Neural cell (in vitro differentiated cells): ENCODE measurements at regions not wholly inside any gene's neighbourhood (a gene's known extent, or its start where the extent isn't known, plus 50 kb on each side); places are given as distances from the start of the nearest gene placed in this dataset.
A peak's percentile ranks its signal among the peaks of the same experiment; 100 is the strongest.

Source experiments
- H2AFZ ChIP-seq: fragments of 200-600, 300-800 bp; sonication (generic), shearing (Covaris generic); 2 replicates; pipeline ENCODE4 v1.6.0; 2014; ENCODE audit warnings: low read depth, mild to moderate bottlenecking, antibody characterized with exemption, low read length, moderate library complexity
- H3F3A ChIP-seq: fragments of 200-600 bp; shearing (Covaris generic); 2 replicates; pipeline ENCODE4 v1.6.1; 2016; ENCODE audit warnings: mild to moderate bottlenecking, moderate library complexity, mixed read lengths, antibody characterized with exemption, low read length; ENCODE audit not compliant: insufficient read depth, poor library complexity, severe bottlenecking
- H3K27ac ChIP-seq: fragments of 200-600, 300-800 bp; sonication (generic), shearing (Covaris generic); 2 replicates; pipeline ENCODE4 v1.5.1; 2014; ENCODE audit warnings: mild to moderate bottlenecking, low read length, moderate library complexity
- H3K27me3 ChIP-seq: fragments of 300-800, 200-600 bp; sonication (generic), shearing (Covaris generic); 2 replicates; pipeline ENCODE4 v1.6.0; 2014; ENCODE audit warnings: mild to moderate bottlenecking, low read depth, low read length, moderate library complexity; ENCODE audit not compliant: insufficient read depth
- H3K36me3 ChIP-seq: fragments of 300-800, 200-600 bp; sonication (generic), shearing (Covaris generic); 2 replicates; pipeline ENCODE4 v1.5.1; 2014; ENCODE audit warnings: mild to moderate bottlenecking, antibody characterized with exemption, low read length, moderate library complexity; ENCODE audit not compliant: insufficient read depth
- H3K4me2 ChIP-seq: fragments of 300-800, 200-600 bp; sonication (generic), shearing (Covaris generic); 2 replicates; pipeline ENCODE4 v1.6.0; 2014; ENCODE audit warnings: mild to moderate bottlenecking, low read length
- H3K4me3 ChIP-seq: fragments of 300-800, 200-600 bp; sonication (generic), shearing (Covaris generic); 2 replicates; pipeline ENCODE4 v1.5.1; 2014; ENCODE audit warnings: mild to moderate bottlenecking, low read length, moderate library complexity
- H3K79me2 ChIP-seq: fragments of 200-600 bp; shearing (Covaris generic); replicated peaks from 2 replicates; pipeline ENCODE4 v1.6.0; 2014; ENCODE audit warnings: mild to moderate bottlenecking, low read length, moderate library complexity; ENCODE audit not compliant: insufficient read depth
- H3K9ac ChIP-seq: fragments of 300-800, 200-600 bp; sonication (generic), shearing (Covaris generic); 2 replicates; pipeline ENCODE4 v1.6.1; 2016; ENCODE audit warnings: mild to moderate bottlenecking, low read length, mixed read lengths
- H3K9me2 ChIP-seq: fragments of 200-600 bp; shearing (Covaris generic); 2 replicates; pipeline ENCODE4 v1.6.1; 2016; ENCODE audit warnings: mild to moderate bottlenecking, low read length, mixed read lengths; ENCODE audit not compliant: insufficient read depth
- H3K9me3 ChIP-seq: fragments of 200-600, 300-800 bp; sonication (generic), shearing (Covaris generic); 2 replicates; pipeline ENCODE4 v1.6.1; 2016; ENCODE audit warnings: mild to moderate bottlenecking, mixed run types, low read length, moderate library complexity, mixed read lengths
- H4K20me1 ChIP-seq: fragments of 200-600 bp; shearing (Covaris generic); 2 replicates; pipeline ENCODE4 v1.6.1; 2016; ENCODE audit warnings: mild to moderate bottlenecking, mixed run types; ENCODE audit not compliant: insufficient read depth
- EP300 ChIP-seq: fragments of 450-650 bp; conservative IDR thresholded peaks from 2 replicates; pipeline ENCODE4 v1.6.1; 2014; ENCODE audit warnings: antibody characterized with exemption, mild to moderate bottlenecking, moderate library complexity; ENCODE audit not compliant: poor library complexity, severe bottlenecking
- EZH2 ChIP-seq: fragments of 200-600, 300-800 bp; shearing (Covaris generic), sonication (generic); IDR thresholded peaks from 2 replicates; pipeline ENCODE4 v1.6.1; 2014; ENCODE audit warnings: antibody characterized with exemption, low read length, borderline replicate concordance, mild to moderate bottlenecking; ENCODE audit not compliant: insufficient read depth, poor library complexity, severe bottlenecking
- MXI1 ChIP-seq: fragments of 450-650 bp; conservative IDR thresholded peaks from 2 replicates; pipeline ENCODE4 v1.6.1; 2014; ENCODE audit warnings: antibody characterized with exemption, mild to moderate bottlenecking; ENCODE audit not compliant: poor library complexity, severe bottlenecking
- POLR2AphosphoS5 ChIP-seq: IDR thresholded peaks from 2 replicates; pipeline ENCODE4 v1.6.1; 2012
- RAD21 ChIP-seq: fragments of 450-650 bp; conservative IDR thresholded peaks from 2 replicates; pipeline ENCODE4 v1.6.1; 2014; ENCODE audit warnings: antibody characterized with exemption, mild to moderate bottlenecking, moderate library complexity
- REST ChIP-seq: IDR thresholded peaks from 2 replicates; pipeline ENCODE4 v1.6.1; 2012; ENCODE audit warnings: borderline replicate concordance
- SMC3 ChIP-seq: fragments of 450-650 bp; conservative IDR thresholded peaks from 2 replicates; pipeline ENCODE4 v1.6.1; 2014; ENCODE audit warnings: antibody characterized with exemption, mild to moderate bottlenecking, moderate library complexity; ENCODE audit not compliant: poor library complexity
- TAF1 ChIP-seq: IDR thresholded peaks from 2 replicates; pipeline ENCODE4 v1.6.1; 2012; ENCODE audit warnings: low read depth
- TF ChIP-seq, protein P1 (sequence below): fragments of 450-650 bp; IDR thresholded peaks from 2 replicates; pipeline ENCODE4 v1.5.1; 2014; ENCODE audit warnings: antibody characterized with exemption, mild to moderate bottlenecking, moderate library complexity; ENCODE audit not compliant: poor library complexity, severe bottlenecking

- H3K4me2 ChIP-seq: no peak overlapping the region
- H3K27me3 ChIP-seq: no peaks in the 10 kb centered on the region
These were observed 199.5 kb downstream of the NDFIP2 start for GRCh38 chr13:79680485-79680884.

DNA sequence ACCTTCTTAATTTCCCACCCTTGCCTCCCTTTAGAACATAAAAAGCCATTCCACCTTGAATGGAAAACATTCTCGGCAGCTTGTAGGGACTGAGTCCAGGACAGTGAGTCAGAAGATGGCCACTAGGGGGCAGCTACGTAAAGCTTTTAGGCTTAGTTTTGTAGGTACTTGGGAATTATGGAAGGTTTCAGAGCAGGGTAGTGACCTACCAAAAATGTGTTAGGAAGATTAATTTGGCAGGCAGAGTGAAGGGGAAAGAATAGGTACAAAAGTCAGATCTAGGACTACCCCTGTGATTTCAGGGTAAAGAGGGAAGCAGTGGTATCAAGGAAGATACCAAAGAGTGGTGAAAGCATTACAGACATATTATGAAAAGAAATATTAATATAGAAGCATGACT, 198.4 kb downstream of the NDFIP2 start:
- Histone ChIP-seq H4K20me1 (no peaks in the 10 kb centered on the region), H3K9me2 (no peaks in the 10 kb centered on the region), H3K79me2 (no peaks in the 10 kb centered on the region), H3K36me3 (no peaks in the 10 kb centered on the region), H3K4me3 (no peak overlapping the region), H2AFZ (no peak overlapping the region), H3K27me3 (no peaks in the 10 kb centered on the region), H3K9me3 (no peaks in the 10 kb centered on the region), H3K9ac (no peak overlapping the region), H3F3A (no peaks in the 10 kb centered on the region), H3K4me2 (no peak overlapping the region), H3K27ac (no peak overlapping the region)
- TF ChIP-seq MXI1 (no peak), RAD21 (peak; percentile 49), REST (no peak), EZH2 (no peak), TAF1 (no peak), EP300 (no peak), POLR2AphosphoS5 (no peak), SMC3 (peak; percentile 33)
- TF ChIP-seq, protein P1, sequence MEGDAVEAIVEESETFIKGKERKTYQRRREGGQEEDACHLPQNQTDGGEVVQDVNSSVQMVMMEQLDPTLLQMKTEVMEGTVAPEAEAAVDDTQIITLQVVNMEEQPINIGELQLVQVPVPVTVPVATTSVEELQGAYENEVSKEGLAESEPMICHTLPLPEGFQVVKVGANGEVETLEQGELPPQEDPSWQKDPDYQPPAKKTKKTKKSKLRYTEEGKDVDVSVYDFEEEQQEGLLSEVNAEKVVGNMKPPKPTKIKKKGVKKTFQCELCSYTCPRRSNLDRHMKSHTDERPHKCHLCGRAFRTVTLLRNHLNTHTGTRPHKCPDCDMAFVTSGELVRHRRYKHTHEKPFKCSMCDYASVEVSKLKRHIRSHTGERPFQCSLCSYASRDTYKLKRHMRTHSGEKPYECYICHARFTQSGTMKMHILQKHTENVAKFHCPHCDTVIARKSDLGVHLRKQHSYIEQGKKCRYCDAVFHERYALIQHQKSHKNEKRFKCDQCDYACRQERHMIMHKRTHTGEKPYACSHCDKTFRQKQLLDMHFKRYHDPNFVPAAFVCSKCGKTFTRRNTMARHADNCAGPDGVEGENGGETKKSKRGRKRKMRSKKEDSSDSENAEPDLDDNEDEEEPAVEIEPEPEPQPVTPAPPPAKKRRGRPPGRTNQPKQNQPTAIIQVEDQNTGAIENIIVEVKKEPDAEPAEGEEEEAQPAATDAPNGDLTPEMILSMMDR: peak; percentile 46

More at GRCh38 chr13:79680485-79680884, 199.5 kb downstream of the NDFIP2 start:
- Histone ChIP-seq H3K79me2 (no peaks in the 10 kb centered on the region), H3K4me3 (no peak overlapping the region), H3K27ac (no peak overlapping the region), H3K9me2 (no peaks in the 10 kb centered on the region), H3K36me3 (no peaks in the 10 kb centered on the region), H3F3A (no peaks in the 10 kb centered on the region), H3K9me3 (no peaks in the 10 kb centered on the region), H3K9ac (no peak overlapping the region), H4K20me1 (no peaks in the 10 kb centered on the region), H2AFZ (no peak overlapping the region)
- TF ChIP-seq EZH2: no peak
- TF ChIP-seq SMC3: no peak
- no peak for TF ChIP-seq MXI1
- TF ChIP-seq REST: no peak
- TF ChIP-seq RAD21: no peak
